HepG2 (cell line): ENCODE measurements at regions not wholly inside any gene's neighbourhood (a gene's known extent, or its start where the extent isn't known, plus 50 kb on each side); places are given as distances from the start of the nearest gene placed in this dataset.

ENCODE experiments used
- ATAC-seq: fragments of 200-7000 bp; cut with Tn5 transposase; 3 replicates; pipeline ENCODE4 v1.9.1; 2020; ENCODE audit warnings: mild to moderate bottlenecking, moderate library complexity
- BruUV-seq: library from RNA; stranded (reverse); fragments of 400-500 nt; replicated peaks from 2 replicates; lab custom pipeline; 2021; lab: Mats Ljungman, UMichigan
- CTCF ChIA-PET: fragments of 300-600 bp; formaldehyde crosslinking; extraction: SDS; loops from one replicate; lab custom pipeline; 2021; ENCODE audit warnings: low total read pairs, inconsistent platforms, low intra/inter-chr PET ratio; lab: Yijun Ruan, JAX
- POLR2A ChIA-PET: fragments of 350-600 bp; sonication (Branson Sonifier 250); formaldehyde crosslinking; loops from one replicate; lab custom pipeline; 2020; ENCODE audit warnings: antibody characterized with exemption, inconsistent platforms; lab: Yijun Ruan, JAX
- DNase-seq: peaks from one replicate; pipeline ENCODE4 v3.0.0-alpha.2; 2015; ENCODE audit warnings: low spot score
- FAIRE-seq: peaks from 3 replicates; lab custom pipeline; 2011; peaks lifted over from hg19 to GRCh38; lab: Jason Lieb, UNC
- H2AFZ ChIP-seq: one replicate; pipeline ENCODE4 v1.6.1; 2011; ENCODE audit warnings: low read length, inconsistent platforms
- H3K27ac ChIP-seq: fragments of 300-600 bp; 3 replicates; pipeline ENCODE4 v1.8.0; 2011; ENCODE audit warnings: mixed run types, mild to moderate bottlenecking, mixed read lengths, low read length, inconsistent platforms; ENCODE audit not compliant: insufficient read depth; ENCODE audit errors: extremely low read length
- H3K27me3 ChIP-seq, 2 experiments: fragments of 200-600 bp in 1 of 2; 2 replicates in 1 of 2; 3 replicates in 1 of 2; pipeline versions ENCODE4 v1.6.0 to v1.8.0; 2011; ENCODE audit warnings: low read length in 2 of 2, mild to moderate bottlenecking in 2 of 2, moderate library complexity in 2 of 2, inconsistent platforms in 1 of 2; ENCODE audit not compliant: insufficient read depth in 2 of 2, control insufficient read depth in 1 of 2
- H3K36me3 ChIP-seq, 2 experiments: fragments of 200-600 bp in 1 of 2; replicated peaks in 1 of 2; 2 replicates in 1 of 2; 3 replicates in 1 of 2; pipeline versions ENCODE4 v1.5.1 to v1.8.0; 2011; ENCODE audit warnings: low read length in 2 of 2, inconsistent platforms in 1 of 2; ENCODE audit not compliant: insufficient read depth in 2 of 2, control insufficient read depth in 1 of 2
- H3K4me1 ChIP-seq: 2 replicates; pipeline ENCODE4 v1.5.1; 2012; ENCODE audit warnings: low read length, inconsistent platforms; ENCODE audit not compliant: insufficient read depth
- H3K4me2 ChIP-seq: 2 replicates; pipeline ENCODE4 v1.6.0; 2011; ENCODE audit warnings: low read depth, low read length, inconsistent platforms
- H3K4me3 ChIP-seq, 3 experiments: fragments of 200-600 bp in 1 of 3; sonication (generic), shearing (Covaris generic) in 1 of 3; replicated peaks in 1 of 3; 2 replicates each; pipeline ENCODE4 v1.5.1; 2011 to 2016; ENCODE audit warnings: low read length in 3 of 3, inconsistent platforms in 2 of 3, low read depth in 2 of 3, mild to moderate bottlenecking in 2 of 3, control low read depth in 1 of 3, mixed read lengths in 1 of 3; ENCODE audit not compliant: insufficient read depth in 1 of 3
- H3K79me2 ChIP-seq: one replicate; pipeline ENCODE4 v1.6.1; 2011; ENCODE audit warnings: low read length, inconsistent platforms; ENCODE audit not compliant: insufficient read depth
- H3K9ac ChIP-seq: 2 replicates; pipeline ENCODE4 v1.6.0; 2011; ENCODE audit warnings: mild to moderate bottlenecking, low read depth, low read length, inconsistent platforms; ENCODE audit not compliant: insufficient read depth
- H3K9me3 ChIP-seq: 2 replicates; pipeline ENCODE4 v1.5.1; 2012; ENCODE audit warnings: mild to moderate bottlenecking, low read length
- H4K20me1 ChIP-seq: 2 replicates; pipeline ENCODE4 v1.6.0; 2011; ENCODE audit warnings: inconsistent platforms, mild to moderate bottlenecking, low read length, moderate library complexity; ENCODE audit not compliant: insufficient read depth
- E2F1 ChIP-seq: sonication (generic); formaldehyde crosslinking; IDR thresholded peaks from 2 replicates; pipeline ENCODE4 v1.5.0; 2020; ENCODE audit warnings: missing genetic modification reagents
- E2F2 ChIP-seq: sonication (generic); formaldehyde crosslinking; IDR thresholded peaks from 2 replicates; pipeline ENCODE4 v1.4.0; 2020; ENCODE audit warnings: missing genetic modification reagents, borderline replicate concordance
- KLF9 ChIP-seq: IDR thresholded peaks from 2 replicates; pipeline ENCODE4 v1.6.1; 2016; ENCODE audit warnings: low read depth
- RFX5 ChIP-seq: IDR thresholded peaks from 2 replicates; pipeline ENCODE4 v1.6.1; 2011; ENCODE audit warnings: low read depth, low read length, improper control_type of control experiment
- ZMYM3 ChIP-seq: sonication (generic); formaldehyde crosslinking; IDR thresholded peaks from 2 replicates; pipeline ENCODE4 v1.5.1; 2020; ENCODE audit warnings: mild to moderate bottlenecking, missing genetic modification reagents
- ZNF354B ChIP-seq: sonication (generic); formaldehyde crosslinking; IDR thresholded peaks from 2 replicates; pipeline ENCODE4 v1.8.0; 2022; ENCODE audit warnings: mild to moderate bottlenecking, missing genetic modification reagents
- ZNF569 ChIP-seq: sonication (generic); formaldehyde crosslinking; IDR thresholded peaks from 2 replicates; pipeline ENCODE4 v1.5.0; 2020; ENCODE audit warnings: mild to moderate bottlenecking, missing genetic modification reagents, moderate library complexity, borderline replicate concordance
- ZNF616 ChIP-seq: sonication (generic); formaldehyde crosslinking; IDR thresholded peaks from 2 replicates; pipeline ENCODE4 v1.5.0; 2020; ENCODE audit warnings: low read depth, mild to moderate bottlenecking, missing genetic modification reagents
- ZNF746 ChIP-seq: sonication (generic); formaldehyde crosslinking; IDR thresholded peaks from 2 replicates; pipeline ENCODE4 v1.8.0; 2022; ENCODE audit warnings: mild to moderate bottlenecking, missing genetic modification reagents
- ZNF878 ChIP-seq: sonication (generic); formaldehyde crosslinking; IDR thresholded peaks from 2 replicates; pipeline ENCODE4 v1.8.1; 2023; ENCODE audit warnings: mild to moderate bottlenecking, missing genetic modification reagents, moderate library complexity
- ZNF883 ChIP-seq: sonication (generic); formaldehyde crosslinking; IDR thresholded peaks from 2 replicates; pipeline ENCODE4 v1.5.1; 2020; ENCODE audit warnings: mild to moderate bottlenecking, missing genetic modification reagents; ENCODE audit errors: not compliant biosample characterization
- ZSCAN25 ChIP-seq: sonication (generic); formaldehyde crosslinking; IDR thresholded peaks from 2 replicates; pipeline ENCODE4 v1.8.0; 2022; ENCODE audit warnings: mild to moderate bottlenecking, missing genetic modification reagents
- WGBS: methylation state at CpG from one replicate; pipeline ENCODE4 v1.1.6; 2017; ENCODE audit warnings: low lambda C conversion rate; 5-methylcytosine and 5-hydroxymethylcytosine counted together
- in situ Hi-C: cut with HindIII; loops from 2 replicates; pipeline ENCODE4 v1.10.0; 2017; ENCODE audit warnings: low pct_unique_long_range_greater_than_20kb; ENCODE audit not compliant: extremely low pct_ligation_motif_present
- intact Hi-C: fragments of 100-400 bp; cut with micrococcal nuclease; formaldehyde crosslinking; loops from one replicate; pipeline ENCODE4 v1.10.0; 2022; ENCODE audit not compliant: unreplicated experiment

- no peak for FAIRE-seq
- no peaks in the 10 kb centered on the region for H4K20me1 ChIP-seq
- no peaks in the 10 kb centered on the region for H3K79me2 ChIP-seq
- H2AFZ ChIP-seq, result peak overlapping the region; percentile 42
- H3K9me3 ChIP-seq, result no peaks in the 10 kb centered on the region
- POLR2A ChIA-PET, result no interaction called here
- CTCF ChIA-PET, result no interaction called here
- H3K4me1 ChIP-seq, result no peaks in the 10 kb centered on the region
- TF ChIP-seq E2F1, result no peak
- no peak for TF ChIP-seq KLF9
- no peak for TF ChIP-seq ZNF569 (CRISPR knock-in tag)
- H3K4me2 ChIP-seq, result no peak overlapping the region
- H3K9ac ChIP-seq, result no peak overlapping the region
- intact Hi-C loops (no loop called here), in situ Hi-C loops (no loop called here)
- H3K27me3 ChIP-seq, result no peaks in the 10 kb centered on the region; a peak in 1 of 5 replicates
- no peak for DNase-seq
- no peak for ATAC-seq
- H3K27ac ChIP-seq, result no peak overlapping the region
- WGBS, result 26% methylated on average over 4 of the region's 4 CpGs
- BruUV-seq, result no TSS peak
- H3K36me3 ChIP-seq, result no peaks in the 10 kb centered on the region
- H3K4me3 ChIP-seq, result no peak overlapping the region
These were observed 1028.1 kb downstream of the C4orf33 start for GRCh38 chr4:130124066-130124465.

- ChIA-PET CTCF (no interaction called here), POLR2A (no interaction called here)
- TF ChIP-seq ZMYM3 (CRISPR knock-in tag) (no peak), ZNF878 (CRISPR knock-in tag) (no peak), ZNF616 (CRISPR knock-in tag) (no peak), E2F2 (no peak), ZNF354B (CRISPR knock-in tag) (no peak), RFX5 (no peak), ZNF746 (CRISPR knock-in tag) (no peak), ZNF883 (CRISPR knock-in tag) (no peak), ZSCAN25 (no peak)
These were observed 1029.5 kb downstream of the C4orf33 start for GRCh38 chr4:130125467-130125866.

More at GRCh38 chr4:130125467-130125866, 1029.5 kb downstream of the C4orf33 start:
- in situ Hi-C loops, result no loop called here
- ATAC-seq, result no peak
- WGBS, result 46% methylated on average over 5 of the region's 5 CpGs
- no peak overlapping the region for H3K4me2 ChIP-seq
- no peaks in the 10 kb centered on the region for H3K79me2 ChIP-seq
- H4K20me1 ChIP-seq, result no peaks in the 10 kb centered on the region
- intact Hi-C loops, result no loop called here
- no peak for DNase-seq
- no peak overlapping the region for H3K4me3 ChIP-seq
- no peak overlapping the region for H2AFZ ChIP-seq
- H3K27ac ChIP-seq, result no peak overlapping the region
- no peaks in the 10 kb centered on the region for H3K9me3 ChIP-seq
- H3K36me3 ChIP-seq, result no peaks in the 10 kb centered on the region
- BruUV-seq, result no TSS peak
- FAIRE-seq, result no peak
- H3K27me3 ChIP-seq, result no peaks in the 10 kb centered on the region; a peak in 1 of 5 replicates
- H3K4me1 ChIP-seq, result no peaks in the 10 kb centered on the region
- H3K9ac ChIP-seq, result no peak overlapping the region
